Stomach (tissue), 4 donors: ENCODE measurements at regions not wholly inside any gene's neighbourhood (a gene's known extent, or its start where the extent isn't known, plus 50 kb on each side); places are given as distances from the start of the nearest gene placed in this dataset.

Source experiments
- CTCF ChIP-seq, 7 experiments: fragments of 450-650 bp in 4 of 7; fragments of 200-600 bp in 3 of 7; sonication (generic) in 3 of 7; IDR thresholded peaks; one replicate each; pipeline ENCODE4 v1.5.1; 2016 to 2019; ENCODE audit warnings: antibody characterized with exemption in 7 of 7, control low read depth in 2 of 7, mild to moderate bottlenecking in 1 of 7
- EP300 ChIP-seq: sonication (generic); formaldehyde crosslinking; IDR thresholded peaks from one replicate; pipeline ENCODE4 v1.6.1; 2017; ENCODE audit warnings: antibody characterized with exemption
- POLR2A ChIP-seq, 4 donors: fragments of 450-650 bp; IDR thresholded peaks; one replicate each; pipeline ENCODE4 v1.6.1; 2016; ENCODE audit warnings: antibody characterized with exemption in 4 of 4, control low read depth in 2 of 4, mild to moderate bottlenecking in 1 of 4, moderate library complexity in 1 of 4
- POLR2AphosphoS5 ChIP-seq, 3 donors: sonication (generic); formaldehyde crosslinking; IDR thresholded peaks; one replicate each; pipeline ENCODE4 v1.6.1; 2016; ENCODE audit warnings: antibody characterized with exemption in 3 of 3

GRCh38 chr2:225270053-225270452 is 129.5 kb upstream of the NYAP2 start:
- TF ChIP-seq CTCF (IDR thresholded peaks at IDR 0.05) (no peak), POLR2AphosphoS5 (IDR thresholded peaks at IDR 0.05) (no peak), POLR2A (IDR thresholded peaks at IDR 0.05) (no peak), EP300 (no peak)
